Endothelial cell (in vitro differentiated cells): ENCODE measurements at regions not wholly inside any gene's neighbourhood (a gene's known extent, or its start where the extent isn't known, plus 50 kb on each side); places are given as distances from the start of the nearest gene placed in this dataset.
"Not testable (repeated sequence)": the region's sequence is repeated elsewhere in the genome, so short reads cannot be mapped to it uniquely, and the experiment has no call there.

ENCODE experiments used
- DNase-seq: peaks from one replicate; pipeline ENCODE4 v3.0.0; 2021; ENCODE audit warnings: low spot score
- H3K27ac Mint-ChIP-seq: one replicate; pipeline ENCODE4 v1.8.0; 2021; ENCODE audit warnings: mixed read lengths, inconsistent platforms; ENCODE audit not compliant: unreplicated experiment
- H3K27me3 Mint-ChIP-seq: one replicate; pipeline ENCODE4 v1.8.0; 2021; ENCODE audit warnings: mild to moderate bottlenecking, moderate library complexity, mixed read lengths, inconsistent platforms; ENCODE audit not compliant: unreplicated experiment
- H3K36me3 Mint-ChIP-seq: one replicate; pipeline ENCODE4 v1.8.0; 2021; ENCODE audit warnings: mild to moderate bottlenecking, low read depth, mixed read lengths, inconsistent platforms; ENCODE audit not compliant: unreplicated experiment
- H3K4me1 Mint-ChIP-seq: one replicate; pipeline ENCODE4 v1.8.0; 2021; ENCODE audit warnings: mild to moderate bottlenecking, mixed read lengths, inconsistent platforms; ENCODE audit not compliant: unreplicated experiment
- H3K4me3 Mint-ChIP-seq: one replicate; pipeline ENCODE4 v1.8.0; 2021; ENCODE audit warnings: mild to moderate bottlenecking, mixed read lengths, inconsistent platforms; ENCODE audit not compliant: unreplicated experiment
- H3K9me3 Mint-ChIP-seq: one replicate; pipeline ENCODE4 v1.8.0; 2021; ENCODE audit warnings: mixed read lengths, inconsistent platforms; ENCODE audit not compliant: unreplicated experiment
- CTCF ChIP-seq: fragments of 200-600 bp; sonication (generic); IDR thresholded peaks from one replicate; pipeline ENCODE4 v1.5.0; 2021; ENCODE audit warnings: antibody characterized with exemption; ENCODE audit not compliant: unreplicated experiment

- no peak for TF ChIP-seq CTCF
These were observed 982.3 kb downstream of the DIPK2A start for GRCh38 chr3:144953959-144954358.

GRCh38 chr3:144957398-144958101, 985.9 kb downstream of the DIPK2A start:
- Mint-ChIP-seq H3K36me3 (no peaks in the 10 kb centered on the region), H3K27me3 (peaks cover 1% of the 10 kb centered on the region)
- DNase-seq: no peak

More at GRCh38 chr3:144953959-144954358, 982.3 kb downstream of the DIPK2A start:
- H3K27me3 Mint-ChIP-seq: no peaks in the 10 kb centered on the region
- H3K27ac Mint-ChIP-seq: no peak overlapping the region
- H3K9me3 Mint-ChIP-seq: no peaks in the 10 kb centered on the region
- H3K4me1 Mint-ChIP-seq: no peaks in the 10 kb centered on the region
- H3K4me3 Mint-ChIP-seq: no peak overlapping the region
- no peaks in the 10 kb centered on the region for H3K36me3 Mint-ChIP-seq
- no peak for DNase-seq

GRCh38 chr3:144963810-144964209, 992.2 kb downstream of the DIPK2A start:
- Mint-ChIP-seq H3K27me3 (peaks cover 1% of the 10 kb centered on the region), H3K27ac (no peak overlapping the region), H3K4me1 (no peaks in the 10 kb centered on the region), H3K4me3 (no peak overlapping the region), H3K9me3 (no peaks in the 10 kb centered on the region), H3K36me3 (no peaks in the 10 kb centered on the region)
- no peak for DNase-seq
- TF ChIP-seq CTCF: no peak

More at GRCh38 chr3:144957398-144958101, 985.9 kb downstream of the DIPK2A start:
- Mint-ChIP-seq H3K9me3 (no peaks in the 10 kb centered on the region), H3K27ac (no peak overlapping the region), H3K4me1 (no peaks in the 10 kb centered on the region), H3K4me3 (no peak overlapping the region)
- TF ChIP-seq CTCF: no peak

GRCh38 chr3:144966560-144966959, 994.9 kb downstream of the DIPK2A start:
- Mint-ChIP-seq H3K4me3 (no peak overlapping the region), H3K36me3 (no peaks in the 10 kb centered on the region), H3K27me3 (peaks cover 2% of the 10 kb centered on the region), H3K4me1 (no peaks in the 10 kb centered on the region), H3K9me3 (no peaks in the 10 kb centered on the region), H3K27ac (no peak overlapping the region)
- no peak for DNase-seq
- no peak for TF ChIP-seq CTCF

- no peaks in the 10 kb centered on the region for H3K9me3 Mint-ChIP-seq
- no peaks in the 10 kb centered on the region for H3K4me1 Mint-ChIP-seq
- DNase-seq: no peak
- H3K27ac Mint-ChIP-seq: no peak overlapping the region
- no peak overlapping the region for H3K4me3 Mint-ChIP-seq
- peaks cover 1% of the 10 kb centered on the region for H3K27me3 Mint-ChIP-seq
- no peak for TF ChIP-seq CTCF
- H3K36me3 Mint-ChIP-seq: no peaks in the 10 kb centered on the region
These were observed 997.2 kb downstream of the DIPK2A start for GRCh38 chr3:144968750-144969350.

- not testable (repeated sequence) for H3K9me3 Mint-ChIP-seq, H3K4me1 Mint-ChIP-seq, H3K4me3 Mint-ChIP-seq, H3K36me3 Mint-ChIP-seq, DNase-seq, H3K27me3 Mint-ChIP-seq, H3K27ac Mint-ChIP-seq
These were observed 1012.9 kb downstream of the DIPK2A start for GRCh38 chr3:144984481-144984880.
